CD14-positive monocyte (primary cell): ENCODE measurements at regions not wholly inside any gene's neighbourhood (a gene's known extent, or its start where the extent isn't known, plus 50 kb on each side); places are given as distances from the start of the nearest gene placed in this dataset.

ENCODE experiments used
- DNase-seq, 3 donors: peaks; one replicate each; pipeline ENCODE4 v3.0.0-alpha.2; 2011 to 2022
- H2AFZ ChIP-seq: 2 replicates; pipeline ENCODE4 v1.6.0; 2012; ENCODE audit warnings: mild to moderate bottlenecking, low read depth, low read length, inconsistent platforms; ENCODE audit not compliant: insufficient read depth, poor library complexity, severe bottlenecking
- H3K27ac ChIP-seq, 2 donors: 1 replicate in 1 of 2; 2 replicates in 1 of 2; pipeline ENCODE4 v1.5.1; 2012 to 2013; ENCODE audit warnings: low read length in 2 of 2, control low read depth in 1 of 2, inconsistent platforms in 1 of 2, low read depth in 1 of 2, mild to moderate bottlenecking in 1 of 2
- H3K27me3 ChIP-seq, 2 donors: one replicate each; pipeline versions ENCODE4 v1.6.0 to v1.6.1; 2011 to 2013; ENCODE audit warnings: low read length in 2 of 2; ENCODE audit not compliant: control insufficient read depth in 2 of 2, insufficient read depth in 2 of 2
- H3K36me3 ChIP-seq, 2 donors: replicated peaks in 1 of 2; 1 replicate in 1 of 2; 2 replicates in 1 of 2; pipeline versions ENCODE4 v1.5.1 to v1.6.1; 2012 to 2013; ENCODE audit warnings: low read length in 2 of 2, control low read depth in 1 of 2, inconsistent platforms in 1 of 2, mild to moderate bottlenecking in 1 of 2; ENCODE audit not compliant: insufficient read depth in 2 of 2, control insufficient read depth in 1 of 2
- H3K4me1 ChIP-seq, 2 donors: 1 replicate in 1 of 2; 2 replicates in 1 of 2; pipeline versions ENCODE4 v1.5.1 to v1.6.1; 2012 to 2013; ENCODE audit warnings: low read length in 2 of 2, control low read depth in 1 of 2, inconsistent platforms in 1 of 2, mild to moderate bottlenecking in 1 of 2, moderate library complexity in 1 of 2; ENCODE audit not compliant: insufficient read depth in 2 of 2, control insufficient read depth in 1 of 2
- H3K4me2 ChIP-seq: replicated peaks from 2 replicates; pipeline ENCODE3; 2012; ENCODE audit warnings: low read length, moderate library complexity, mild to moderate bottlenecking; ENCODE audit not compliant: poor library complexity, severe bottlenecking; ENCODE audit errors: extremely low read depth
- H3K4me3 ChIP-seq, 3 experiments: fragments of 200-600 bp in 1 of 3; sonication (generic) in 1 of 3; replicated peaks in 1 of 3; 1 replicate in 2 of 3; 2 replicates in 1 of 3; pipeline ENCODE4 v1.5.1; 2011 to 2013; ENCODE audit warnings: low read length in 3 of 3, mild to moderate bottlenecking in 3 of 3, control low read depth in 2 of 3, low read depth in 2 of 3, inconsistent platforms in 1 of 3, moderate library complexity in 1 of 3
- H3K79me2 ChIP-seq: 2 replicates; pipeline ENCODE4 v1.6.0; 2012; ENCODE audit warnings: mild to moderate bottlenecking, control low read depth, inconsistent platforms, low read length, moderate library complexity; ENCODE audit not compliant: insufficient read depth
- H3K9ac ChIP-seq: 2 replicates; pipeline ENCODE4 v1.6.0; 2017; ENCODE audit warnings: low read length, mild to moderate bottlenecking; ENCODE audit not compliant: insufficient read depth, poor library complexity, severe bottlenecking
- H3K9me3 ChIP-seq, 2 donors: replicated peaks in 1 of 2; 1 replicate in 1 of 2; 2 replicates in 1 of 2; pipeline versions ENCODE4 v1.5.1 to v1.6.1; 2012 to 2013; ENCODE audit warnings: low read length in 2 of 2, control low read depth in 1 of 2; ENCODE audit not compliant: control insufficient read depth in 1 of 2, insufficient read depth in 1 of 2
- H4K20me1 ChIP-seq: 2 replicates; pipeline ENCODE4 v1.6.0; 2012; ENCODE audit warnings: mild to moderate bottlenecking, low read length, control low read depth, moderate library complexity; ENCODE audit not compliant: insufficient read depth
- H3K27ac Mint-ChIP-seq, 7 donors: one replicate each; pipeline ENCODE4 v1.8.0; 2020; ENCODE audit warnings: mild to moderate bottlenecking in 7 of 7, mixed read lengths in 7 of 7, moderate library complexity in 6 of 7, inconsistent platforms in 2 of 7
- H3K27me3 Mint-ChIP-seq, 3 donors: one replicate each; pipeline ENCODE4 v1.8.0; 2021 to 2022; ENCODE audit warnings: low read depth in 3 of 3, mild to moderate bottlenecking in 3 of 3, mixed read lengths in 3 of 3, moderate library complexity in 3 of 3, inconsistent platforms in 1 of 3
- H3K36me3 Mint-ChIP-seq, 2 donors: one replicate each; pipeline ENCODE4 v1.8.0; 2020; ENCODE audit warnings: mixed read lengths in 2 of 2, inconsistent platforms in 1 of 2, mild to moderate bottlenecking in 1 of 2
- H3K4me1 Mint-ChIP-seq: one replicate; pipeline ENCODE4 v1.8.0; 2020; ENCODE audit warnings: mild to moderate bottlenecking, mixed read lengths
- H3K4me3 Mint-ChIP-seq, 2 donors: one replicate each; pipeline ENCODE4 v1.8.0; 2020; ENCODE audit warnings: mild to moderate bottlenecking in 2 of 2, mixed read lengths in 2 of 2, moderate library complexity in 1 of 2
- H3K9me3 Mint-ChIP-seq, 7 donors: one replicate each; pipeline ENCODE4 v1.8.0; 2020 to 2022; ENCODE audit warnings: mixed read lengths in 7 of 7, mild to moderate bottlenecking in 6 of 7, moderate library complexity in 6 of 7, inconsistent platforms in 2 of 7
- WGBS: methylation state at CpG from one replicate; pipeline ENCODE4 v1.1.5; 2013; ENCODE audit warnings: missing lambda C conversion rate; ENCODE audit not compliant: insufficient coverage; 5-methylcytosine and 5-hydroxymethylcytosine counted together
- intact Hi-C, 2 donors: fragments of 100-400 bp; cut with micrococcal nuclease; formaldehyde crosslinking; loops; one replicate each; pipeline versions ENCODE4 v1.15.0 to v1.15.1; 2023
- TF ChIP-seq, protein P1 (sequence below): fragments of 200-600 bp; IDR thresholded peaks from one replicate; pipeline ENCODE4 v1.8.0; 2022; ENCODE audit warnings: antibody characterized with exemption, mild to moderate bottlenecking

DNA sequence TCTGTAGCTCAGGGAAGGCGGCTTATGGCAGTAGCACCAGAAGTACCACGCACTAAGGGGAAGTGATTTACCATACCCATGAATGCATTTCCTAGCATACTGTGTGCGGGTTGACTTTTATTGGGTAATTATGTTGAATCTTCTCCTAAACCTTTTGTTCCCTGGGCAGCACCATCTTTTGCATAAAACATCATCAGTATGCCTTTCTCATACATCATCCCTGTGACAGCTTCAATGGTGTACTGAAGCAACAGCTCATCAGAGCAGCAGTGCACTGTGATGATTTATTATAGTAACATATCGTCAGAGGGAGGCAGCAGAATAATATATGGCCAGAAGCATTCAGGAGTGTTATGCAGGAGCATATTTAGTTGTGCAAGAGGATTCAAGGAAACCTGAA is 204.9 kb downstream of the CDH7 start:
- Mint-ChIP-seq H3K4me1 (no peaks in the 10 kb centered on the region), H3K27me3 (peaks cover 0 to 2% (median 0%) of the 10 kb centered on the region in 3 donors), H3K4me3 (no peak overlapping the region), H3K27ac (no peak overlapping the region), H3K9me3 (peaks cover 0 to 13% (median 4%) of the 10 kb centered on the region in 7 donors), H3K36me3 (no peaks in the 10 kb centered on the region)
- H3K27ac ChIP-seq = no peak overlapping the region
- TF ChIP-seq, protein P1, sequence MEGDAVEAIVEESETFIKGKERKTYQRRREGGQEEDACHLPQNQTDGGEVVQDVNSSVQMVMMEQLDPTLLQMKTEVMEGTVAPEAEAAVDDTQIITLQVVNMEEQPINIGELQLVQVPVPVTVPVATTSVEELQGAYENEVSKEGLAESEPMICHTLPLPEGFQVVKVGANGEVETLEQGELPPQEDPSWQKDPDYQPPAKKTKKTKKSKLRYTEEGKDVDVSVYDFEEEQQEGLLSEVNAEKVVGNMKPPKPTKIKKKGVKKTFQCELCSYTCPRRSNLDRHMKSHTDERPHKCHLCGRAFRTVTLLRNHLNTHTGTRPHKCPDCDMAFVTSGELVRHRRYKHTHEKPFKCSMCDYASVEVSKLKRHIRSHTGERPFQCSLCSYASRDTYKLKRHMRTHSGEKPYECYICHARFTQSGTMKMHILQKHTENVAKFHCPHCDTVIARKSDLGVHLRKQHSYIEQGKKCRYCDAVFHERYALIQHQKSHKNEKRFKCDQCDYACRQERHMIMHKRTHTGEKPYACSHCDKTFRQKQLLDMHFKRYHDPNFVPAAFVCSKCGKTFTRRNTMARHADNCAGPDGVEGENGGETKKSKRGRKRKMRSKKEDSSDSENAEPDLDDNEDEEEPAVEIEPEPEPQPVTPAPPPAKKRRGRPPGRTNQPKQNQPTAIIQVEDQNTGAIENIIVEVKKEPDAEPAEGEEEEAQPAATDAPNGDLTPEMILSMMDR = no peak
- H2AFZ ChIP-seq = no peak overlapping the region
- H3K9me3 ChIP-seq = peaks cover 0 to 3% of the 10 kb centered on the region in 2 donors
- no peak for DNase-seq
- H3K4me1 ChIP-seq = no peaks in the 10 kb centered on the region
- H4K20me1 ChIP-seq = no peaks in the 10 kb centered on the region
- H3K27me3 ChIP-seq = no peaks in the 10 kb centered on the region
- no peaks in the 10 kb centered on the region for H3K79me2 ChIP-seq
- H3K4me2 ChIP-seq = no peak overlapping the region
- H3K36me3 ChIP-seq = no peaks in the 10 kb centered on the region
- no peak overlapping the region for H3K4me3 ChIP-seq
- intact Hi-C loops = no loop called here
- no peak overlapping the region for H3K9ac ChIP-seq
- no CpG with 5 or more reads among the region's 4 CpGs for WGBS

DNA sequence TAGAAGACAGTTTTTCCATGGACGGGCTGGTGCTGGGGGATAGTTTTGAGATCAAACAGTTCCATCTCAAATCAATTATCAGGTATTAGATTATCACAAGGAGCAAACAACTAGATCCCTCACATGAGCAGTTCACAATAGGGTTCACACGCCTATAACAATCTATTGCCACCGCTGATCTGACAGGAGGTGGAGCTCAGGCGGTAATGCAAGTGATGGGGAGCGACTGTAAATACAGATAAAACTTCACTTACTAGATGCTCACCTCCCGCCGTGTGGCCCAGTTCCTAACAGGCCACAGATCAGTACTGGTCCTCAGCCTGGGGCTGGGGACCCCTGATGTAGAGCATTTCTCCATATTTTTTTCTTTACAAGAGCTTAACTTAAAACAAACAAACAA is 203.6 kb downstream of the CDH7 start:
- Mint-ChIP-seq H3K9me3 (peaks cover 0 to 13% (median 4%) of the 10 kb centered on the region in 7 donors), H3K27me3 (peaks cover 0 to 2% (median 0%) of the 10 kb centered on the region in 3 donors), H3K4me1 (no peaks in the 10 kb centered on the region), H3K4me3 (no peak overlapping the region), H3K27ac (no peak overlapping the region), H3K36me3 (no peaks in the 10 kb centered on the region)
- no peak for DNase-seq
- Histone ChIP-seq H2AFZ (no peak overlapping the region), H3K27me3 (no peaks in the 10 kb centered on the region), H3K4me3 (no peak overlapping the region), H3K79me2 (no peaks in the 10 kb centered on the region), H3K9ac (no peak overlapping the region), H3K36me3 (no peaks in the 10 kb centered on the region), H3K4me2 (no peak overlapping the region), H3K27ac (no peak overlapping the region), H3K9me3 (peaks cover 0 to 3% of the 10 kb centered on the region in 2 donors), H4K20me1 (no peaks in the 10 kb centered on the region), H3K4me1 (no peaks in the 10 kb centered on the region)
- WGBS = 93% methylated on average over 2 of the region's 7 CpGs
- intact Hi-C loops = no loop called here
- TF ChIP-seq, protein P1 = no peak
